ENCODE measurements at regions not wholly inside any gene's neighbourhood (a gene's known extent, or its start where the extent isn't known, plus 50 kb on each side); places are given as distances from the start of the nearest gene placed in this dataset.
A peak's percentile ranks its signal among the peaks of the same experiment; 100 is the strongest.

GRCh38 chr13:108003626-108004025 is 211.7 kb downstream of the LIG4 start:
- H3K4me3 ChIP-seq = no peak overlapping the region
- TF ChIP-seq, protein P1, sequence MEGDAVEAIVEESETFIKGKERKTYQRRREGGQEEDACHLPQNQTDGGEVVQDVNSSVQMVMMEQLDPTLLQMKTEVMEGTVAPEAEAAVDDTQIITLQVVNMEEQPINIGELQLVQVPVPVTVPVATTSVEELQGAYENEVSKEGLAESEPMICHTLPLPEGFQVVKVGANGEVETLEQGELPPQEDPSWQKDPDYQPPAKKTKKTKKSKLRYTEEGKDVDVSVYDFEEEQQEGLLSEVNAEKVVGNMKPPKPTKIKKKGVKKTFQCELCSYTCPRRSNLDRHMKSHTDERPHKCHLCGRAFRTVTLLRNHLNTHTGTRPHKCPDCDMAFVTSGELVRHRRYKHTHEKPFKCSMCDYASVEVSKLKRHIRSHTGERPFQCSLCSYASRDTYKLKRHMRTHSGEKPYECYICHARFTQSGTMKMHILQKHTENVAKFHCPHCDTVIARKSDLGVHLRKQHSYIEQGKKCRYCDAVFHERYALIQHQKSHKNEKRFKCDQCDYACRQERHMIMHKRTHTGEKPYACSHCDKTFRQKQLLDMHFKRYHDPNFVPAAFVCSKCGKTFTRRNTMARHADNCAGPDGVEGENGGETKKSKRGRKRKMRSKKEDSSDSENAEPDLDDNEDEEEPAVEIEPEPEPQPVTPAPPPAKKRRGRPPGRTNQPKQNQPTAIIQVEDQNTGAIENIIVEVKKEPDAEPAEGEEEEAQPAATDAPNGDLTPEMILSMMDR (IDR thresholded peaks at IDR 0.05) = no peak
- H3K27ac ChIP-seq = no peak overlapping the region
- H3K27me3 ChIP-seq (ENCODE audit: low read depth) = no peaks in the 10 kb centered on the region
- H3K4me1 ChIP-seq = no peaks in the 10 kb centered on the region
- DNase-seq (no peak), ATAC-seq (peak in 1 of 2 donors; percentile 39)
- H3K36me3 ChIP-seq = no peaks in the 10 kb centered on the region
- H3K9me3 ChIP-seq = no peaks in the 10 kb centered on the region
- intact Hi-C loops (cut with DNase I) = no loop called here

DNA sequence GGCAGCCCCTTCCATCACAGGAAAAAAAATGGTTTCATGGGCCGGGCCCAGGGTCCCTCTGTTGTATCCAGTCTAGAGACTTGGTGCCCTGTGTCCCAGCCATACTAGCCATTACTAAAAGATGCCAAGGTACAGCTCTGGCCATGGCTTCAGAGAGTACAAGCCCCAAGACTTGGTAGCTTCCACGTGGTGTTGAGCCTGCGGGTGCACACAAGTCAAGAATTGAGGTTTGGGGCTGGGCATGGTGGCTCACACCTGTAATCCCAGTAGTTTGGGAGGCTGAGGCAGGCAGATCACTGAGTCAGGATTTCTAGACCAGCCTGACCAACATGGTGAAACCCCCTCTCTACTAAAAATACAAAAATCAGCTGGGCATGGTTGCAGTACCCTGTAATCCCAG is 214.3 kb downstream of the LIG4 start:
- no peak for DNase-seq
- no peaks in the 10 kb centered on the region for H3K9me3 ChIP-seq
- no peaks in the 10 kb centered on the region for H3K4me1 ChIP-seq
- no peak for ATAC-seq
- no peak overlapping the region for H3K27ac ChIP-seq
- H3K36me3 ChIP-seq = no peaks in the 10 kb centered on the region
- H3K27me3 ChIP-seq (ENCODE audit: low read depth) = no peaks in the 10 kb centered on the region
- TF ChIP-seq, protein P1 (IDR thresholded peaks at IDR 0.05) = no peak
- intact Hi-C loops (cut with DNase I) = no loop called here
- no peak overlapping the region for H3K4me3 ChIP-seq

DNA sequence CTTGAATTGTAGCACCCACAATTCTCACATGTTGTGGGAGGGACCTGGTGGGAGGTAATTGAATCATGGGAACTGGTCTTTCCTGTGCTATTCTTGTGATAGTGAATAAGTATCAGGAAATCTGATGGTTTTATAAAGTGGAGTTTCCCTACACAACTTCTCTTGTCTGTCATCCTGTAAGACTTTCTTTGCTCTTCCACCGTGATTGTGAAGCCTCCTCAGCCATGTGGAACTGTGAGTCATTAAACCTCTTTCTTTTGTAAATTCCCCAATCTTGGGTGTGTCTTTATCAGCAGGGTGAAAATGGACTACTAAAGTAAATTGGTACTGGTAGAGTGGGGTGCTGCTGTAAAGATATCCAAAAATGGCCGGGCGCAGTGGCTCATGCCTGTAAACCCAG is 215.6 kb downstream of the LIG4 start:
- H3K36me3 ChIP-seq = no peaks in the 10 kb centered on the region
- no peak for ATAC-seq
- no peak overlapping the region for H3K27ac ChIP-seq
- no peak for DNase-seq
- H3K9me3 ChIP-seq = no peaks in the 10 kb centered on the region
- intact Hi-C loops (cut with DNase I) = no loop called here
- H3K4me1 ChIP-seq = no peaks in the 10 kb centered on the region
- TF ChIP-seq, protein P1 (IDR thresholded peaks at IDR 0.05) = no peak
- H3K27me3 ChIP-seq (ENCODE audit: low read depth) = no peaks in the 10 kb centered on the region
- H3K4me3 ChIP-seq = no peak overlapping the region

- no peak for ATAC-seq
- Histone ChIP-seq H3K27me3 (ENCODE audit: low read depth) (no peaks in the 10 kb centered on the region), H3K9me3 (no peaks in the 10 kb centered on the region), H3K4me3 (no peak overlapping the region), H3K36me3 (no peaks in the 10 kb centered on the region), H3K4me1 (no peaks in the 10 kb centered on the region), H3K27ac (no peak overlapping the region)
- DNase-seq = no peak
- TF ChIP-seq, protein P1 (IDR thresholded peaks at IDR 0.05) = no peak
- intact Hi-C loops (cut with DNase I) = no loop called here
Measured at GRCh38 chr13:107994137-107994536, 221.2 kb downstream of the LIG4 start.

- Histone ChIP-seq H3K9me3 (no peaks in the 10 kb centered on the region), H3K27ac (no peak overlapping the region), H3K4me3 (no peak overlapping the region), H3K4me1 (no peaks in the 10 kb centered on the region), H3K36me3 (no peaks in the 10 kb centered on the region), H3K27me3 (ENCODE audit: low read depth) (no peaks in the 10 kb centered on the region)
- intact Hi-C loops (cut with DNase I) = no loop called here
- no peak for ATAC-seq
- DNase-seq = no peak
- TF ChIP-seq, protein P1 (IDR thresholded peaks at IDR 0.05) = no peak
Measured at GRCh38 chr13:107993239-107993949, 221.9 kb downstream of the LIG4 start.

Measured in lower lobe of right lung (tissue), 2 donors.